NCI-H1694 (cell line): ENCODE measurements at regions not wholly inside any gene's neighbourhood (a gene's known extent, or its start where the extent isn't known, plus 50 kb on each side); places are given as distances from the start of the nearest gene placed in this dataset.
"Not testable (repeated sequence)": the region's sequence is repeated elsewhere in the genome, so short reads cannot be mapped to it uniquely, and the experiment has no call there.

Experiments
- DNase-seq: peaks from one replicate; lab custom pipeline; 2025; lab: John Stamatoyannopoulos, UW

GRCh38 chr12:90695415-90695814, 259.6 kb downstream of the CCER1 start:
- no peak for DNase-seq

DNA sequence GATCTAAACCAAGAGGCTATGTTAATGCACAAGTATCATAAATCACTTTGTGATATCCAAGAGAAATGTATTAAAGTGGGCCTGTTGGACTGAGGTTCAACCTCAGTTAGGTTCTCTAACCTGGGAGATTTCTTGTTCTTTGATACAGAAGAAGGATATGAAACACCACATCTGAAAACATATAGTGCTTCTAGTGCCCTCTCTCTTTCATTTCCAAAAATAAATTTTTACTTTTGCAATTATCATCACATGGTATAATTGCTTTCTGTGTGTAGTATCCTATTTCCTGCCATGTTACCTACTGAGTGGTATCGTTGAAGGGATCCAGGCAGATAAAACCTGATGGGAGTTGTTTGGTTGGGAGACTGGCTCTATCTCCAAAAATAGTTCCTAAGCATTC, 264.9 kb downstream of the CCER1 start:
- DNase-seq: no peak

DNA sequence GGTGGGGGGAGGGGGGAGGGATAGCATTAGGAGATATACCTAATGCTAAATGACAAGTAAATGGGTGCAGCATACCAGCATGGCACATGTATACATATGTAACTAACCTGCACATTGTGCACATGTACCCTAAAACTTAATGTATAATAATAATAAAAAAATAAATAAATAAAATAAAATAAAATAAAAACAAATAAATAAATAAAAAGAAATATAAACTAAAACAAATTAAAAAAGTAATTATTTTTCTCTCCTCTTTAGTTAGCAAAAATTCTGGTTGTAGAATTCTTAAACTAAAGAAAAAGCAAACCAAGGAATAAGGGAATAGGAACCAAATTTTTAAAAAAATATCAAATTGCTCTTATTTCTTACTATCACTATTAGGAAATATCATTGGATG, 267.3 kb downstream of the CCER1 start:
- not testable (repeated sequence) for DNase-seq

DNA sequence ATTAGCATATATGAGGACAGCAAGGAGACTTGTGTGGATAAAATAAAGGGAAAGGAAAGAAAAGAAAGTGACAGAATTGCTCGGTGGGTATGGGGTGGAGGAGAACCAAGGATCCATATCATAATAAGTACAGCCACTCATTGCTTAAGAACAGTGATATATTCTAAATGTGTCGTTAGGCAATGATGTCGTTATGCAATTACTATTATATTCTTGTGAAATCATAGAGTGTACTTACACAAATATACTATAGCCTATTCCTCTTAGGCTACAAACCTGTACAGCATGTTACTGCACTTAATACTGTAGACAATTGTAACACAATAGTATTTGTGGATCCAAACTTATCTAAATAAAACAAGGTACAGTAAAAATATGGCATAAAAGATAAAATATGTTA, 271.1 kb downstream of the CCER1 start:
- DNase-seq: no peak

DNA sequence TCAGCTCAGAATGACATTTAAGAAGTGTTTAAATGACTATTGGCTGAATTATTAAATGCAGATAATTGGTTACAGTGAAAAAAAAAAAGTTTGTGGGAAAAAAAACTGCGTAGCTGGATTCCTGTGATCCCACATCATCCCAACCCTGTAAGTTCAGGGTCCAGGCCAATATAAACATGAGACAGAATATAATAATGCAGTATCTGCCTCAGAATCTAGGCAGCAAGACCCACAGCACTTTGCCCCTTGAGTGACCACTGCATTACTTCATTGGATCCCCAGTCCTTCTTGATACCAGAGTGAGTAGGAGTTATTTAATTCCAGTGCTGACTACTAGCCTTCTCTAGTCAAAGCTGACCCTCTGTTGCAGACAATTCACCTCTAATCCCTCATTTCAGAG, 272.6 kb downstream of the CCER1 start:
- no peak for DNase-seq

GRCh38 chr12:90679674-90680073, 275.3 kb downstream of the CCER1 start:
- DNase-seq: no peak

DNA sequence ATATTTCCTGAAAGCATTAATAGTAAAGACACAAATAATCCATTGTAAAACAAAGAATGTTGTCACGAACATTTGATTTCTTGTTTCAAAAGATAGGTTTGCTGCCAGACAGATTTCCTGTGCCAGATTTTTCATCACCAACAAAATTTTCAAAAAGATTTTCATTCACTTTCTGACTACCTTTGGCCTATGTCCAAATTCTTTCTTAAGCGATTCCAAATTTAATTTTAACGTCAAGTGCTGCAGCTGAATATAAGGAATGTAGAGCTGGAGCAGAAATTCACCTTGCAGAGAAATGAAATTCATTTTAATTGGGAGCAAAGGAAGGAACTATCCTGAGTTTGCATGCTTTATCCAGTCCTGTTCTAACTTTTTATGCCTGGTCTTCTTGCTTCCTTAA, 277.4 kb downstream of the CCER1 start:
- DNase-seq: no peak

- no peak for DNase-seq
These were observed 277.9 kb downstream of the CCER1 start for GRCh38 chr12:90677055-90677454.

DNA sequence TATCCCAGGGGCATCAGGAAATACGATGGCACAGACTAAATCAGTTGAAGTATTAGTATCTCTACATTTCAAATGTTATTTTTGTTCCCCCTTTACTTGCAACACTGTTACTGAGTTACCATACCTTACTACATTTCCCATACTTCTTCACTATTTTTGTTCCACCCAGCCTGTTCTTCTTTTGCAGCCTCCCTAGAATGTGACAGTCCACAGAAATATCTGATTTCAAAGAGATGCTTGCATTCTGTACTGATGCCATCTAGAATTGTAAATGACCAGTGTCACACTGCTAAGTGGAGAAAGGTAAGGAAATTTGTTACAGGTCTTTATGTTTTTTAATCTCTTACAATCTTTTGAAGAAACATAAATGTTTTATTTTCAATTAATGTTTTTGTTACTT, 279.9 kb downstream of the CCER1 start:
- no peak for DNase-seq

DNA sequence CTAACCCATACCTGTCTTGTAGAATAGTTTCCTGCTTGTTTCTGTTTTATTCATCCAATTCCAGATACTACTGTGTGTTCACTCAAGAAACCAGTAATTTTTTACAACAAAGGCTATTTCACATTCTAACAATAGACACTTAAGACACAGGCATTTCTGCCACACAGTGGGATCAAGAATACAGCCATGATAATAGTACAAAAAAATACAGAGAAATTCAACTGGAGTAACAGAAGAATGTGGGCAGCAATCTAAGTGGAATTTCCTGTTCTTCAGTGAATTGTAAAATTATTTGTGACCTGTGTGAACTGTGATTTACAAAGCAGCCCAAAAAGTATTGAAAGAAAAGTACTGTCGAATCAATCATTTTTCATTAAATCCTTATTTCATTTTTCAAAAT, 282.9 kb downstream of the CCER1 start:
- DNase-seq: no peak

DNA sequence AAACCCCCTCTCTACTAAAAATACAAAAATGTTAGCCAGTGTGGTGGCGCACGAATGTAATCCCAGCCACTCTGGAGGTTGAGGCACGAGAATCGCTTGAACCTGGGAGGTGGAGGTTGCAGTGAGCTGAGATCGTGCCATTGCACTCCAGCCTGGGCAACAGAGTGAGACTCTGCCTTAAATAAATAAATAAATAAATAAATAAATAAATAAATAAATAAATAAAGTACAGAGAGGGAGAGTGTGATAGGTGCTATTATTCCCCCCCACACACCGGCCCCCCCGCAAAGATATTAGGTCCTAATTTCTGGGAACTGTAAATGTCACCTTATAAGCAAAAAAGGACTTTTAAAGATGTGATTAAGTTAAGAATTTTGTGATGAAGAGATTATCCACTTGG, 291.0 kb downstream of the CCER1 start:
- not testable (repeated sequence) for DNase-seq

DNA sequence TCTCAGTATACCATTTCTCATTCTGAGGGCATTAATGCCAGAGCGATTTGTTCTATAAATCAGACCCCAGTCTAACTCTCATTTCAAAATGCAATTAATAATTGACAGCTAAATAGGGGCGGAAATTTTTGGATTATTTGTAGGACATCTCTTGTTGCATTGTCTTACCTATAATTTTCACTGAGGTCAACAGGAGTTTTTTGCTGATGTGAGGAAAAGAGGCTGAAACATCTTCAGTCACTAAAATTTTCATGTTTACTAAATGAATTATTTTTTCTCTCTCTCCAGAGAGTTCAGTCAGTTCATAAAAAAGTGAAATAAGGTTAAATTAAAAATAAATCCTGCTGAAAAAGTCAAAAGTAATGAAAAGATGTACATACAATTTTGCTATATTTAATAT, 295.9 kb downstream of the CCER1 start:
- no peak for DNase-seq

GRCh38 chr12:90653040-90653439, 301.9 kb downstream of the CCER1 start:
- no peak for DNase-seq

GRCh38 chr12:90652280-90652679, 302.7 kb downstream of the CCER1 start:
- no peak for DNase-seq

DNA sequence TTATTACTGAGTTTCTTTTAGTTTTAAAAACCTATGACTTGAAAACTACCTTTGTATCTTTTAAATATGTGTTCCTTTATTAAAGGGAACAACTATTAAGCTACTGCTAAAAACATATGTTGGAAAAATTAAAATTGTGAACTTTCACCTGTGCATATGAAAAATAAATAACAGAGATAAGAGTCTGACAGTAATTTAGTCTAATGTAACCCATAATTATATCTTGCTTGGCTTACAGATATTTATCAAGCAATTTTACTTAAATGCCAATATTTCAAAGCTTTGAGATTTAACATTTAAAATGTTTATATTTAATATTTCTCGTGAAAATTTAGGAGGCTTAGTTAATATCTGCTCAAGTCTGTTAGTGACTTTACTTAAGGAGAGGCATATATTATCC, 309.8 kb downstream of the CCER1 start:
- DNase-seq: no peak

DNA sequence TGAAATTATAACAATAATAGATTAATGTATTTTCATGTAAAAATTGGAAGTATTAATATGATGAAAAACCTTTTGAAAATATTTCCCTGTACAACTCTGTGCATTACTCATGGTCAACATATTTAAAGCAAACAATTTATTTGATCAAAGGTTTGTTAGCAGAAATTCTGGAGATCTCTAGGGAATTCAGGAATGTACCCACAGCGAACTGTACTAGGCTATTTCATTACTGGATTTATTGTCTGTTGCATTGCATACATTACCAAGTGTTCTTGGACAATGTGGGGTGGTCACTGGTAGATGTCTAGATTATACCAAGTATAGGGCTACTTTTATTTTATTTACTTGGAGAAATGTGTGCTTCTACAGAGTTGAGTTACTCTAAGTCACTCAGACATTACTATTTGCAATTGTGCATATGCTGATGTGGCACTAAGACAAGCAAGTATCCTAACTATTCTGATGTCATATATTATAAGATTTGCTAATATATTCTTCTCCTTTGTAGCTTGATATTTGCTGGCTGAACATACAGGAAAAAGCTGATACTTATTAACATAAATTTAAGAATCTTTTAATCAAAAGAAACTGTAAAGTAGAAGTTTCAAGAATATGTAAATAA, 323.3 kb downstream of the CCER1 start:
- DNase-seq: no peak

DNA sequence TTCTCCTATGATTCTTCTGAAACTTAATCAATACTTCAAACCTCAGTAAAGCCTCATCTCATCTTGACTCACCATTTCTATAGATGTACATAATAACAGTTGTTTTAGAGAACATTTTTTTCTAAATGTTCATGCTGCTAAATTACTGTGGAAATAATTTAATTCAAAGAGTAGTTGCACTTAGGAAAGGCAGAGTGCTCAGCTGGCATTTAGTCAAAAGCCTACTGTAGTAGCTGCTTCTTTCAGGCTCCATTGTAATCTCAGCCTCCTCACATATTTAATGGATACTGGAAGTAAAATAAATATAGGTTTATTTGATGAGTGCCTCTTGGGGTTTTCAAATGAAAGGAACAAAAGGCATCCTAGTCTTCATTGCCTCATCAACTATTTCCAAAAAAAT, 325.0 kb downstream of the CCER1 start:
- no peak for DNase-seq

GRCh38 chr12:90628213-90628612, 326.8 kb downstream of the CCER1 start:
- DNase-seq: no peak

DNA sequence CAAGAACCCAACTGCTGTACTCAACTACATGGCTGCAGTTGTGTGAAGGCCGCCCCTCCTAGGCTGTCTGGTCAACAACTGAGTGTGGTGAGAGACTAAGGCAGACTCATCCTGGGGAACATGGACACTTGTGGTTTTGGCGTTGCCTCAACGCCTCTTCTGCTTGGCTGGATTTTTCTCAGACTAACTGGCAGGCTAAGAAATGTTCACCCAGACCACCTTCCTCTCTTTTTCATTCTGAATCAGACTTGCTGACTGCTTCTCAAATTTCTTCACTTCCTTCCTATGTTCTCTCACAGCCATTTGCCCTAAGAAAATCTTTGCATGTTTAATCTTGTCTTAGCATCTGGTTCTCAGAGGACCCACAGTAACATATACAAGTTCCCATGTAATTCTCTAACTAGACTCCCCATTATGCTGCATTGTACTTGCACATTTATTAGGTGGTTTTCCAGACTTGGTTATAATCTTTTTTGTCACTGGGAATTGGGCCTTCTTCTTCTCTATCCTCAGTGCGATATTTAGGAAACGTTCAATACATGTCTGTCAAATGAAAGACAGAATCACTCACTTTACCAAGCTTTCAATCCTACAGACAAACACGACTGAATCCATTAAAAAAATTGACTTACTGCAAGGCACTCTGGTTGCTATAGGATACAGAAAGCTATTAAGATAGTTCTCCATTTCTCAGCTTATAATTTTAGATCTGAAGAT, 327.6 kb downstream of the CCER1 start:
- no peak for DNase-seq

GRCh38 chr12:90622431-90622830, 332.5 kb downstream of the CCER1 start:
- DNase-seq: no peak

- no peak for DNase-seq
These were observed 333.0 kb downstream of the CCER1 start for GRCh38 chr12:90621927-90622326.

DNA sequence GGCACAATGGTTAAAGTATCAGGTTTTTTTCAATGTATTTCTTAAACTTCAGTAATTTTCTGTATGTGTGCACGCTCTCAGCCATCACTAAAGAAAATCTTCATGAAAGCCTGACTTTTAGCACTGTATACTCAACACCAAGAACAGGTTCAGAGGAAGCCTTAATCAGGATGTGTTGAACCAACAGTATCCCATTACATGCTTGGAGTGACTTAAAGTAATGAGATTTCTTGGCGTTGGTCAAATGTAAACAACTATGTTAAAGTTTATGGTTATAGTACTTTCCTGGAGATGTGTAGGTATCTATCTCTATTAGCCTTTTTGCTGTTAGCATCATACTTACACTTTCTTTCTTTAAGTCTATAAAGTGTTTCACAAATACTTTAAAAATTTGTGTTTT, 335.0 kb downstream of the CCER1 start:
- DNase-seq: no peak

- DNase-seq: no peak
These were observed 336.4 kb downstream of the CCER1 start for GRCh38 chr12:90618586-90618985.

DNA sequence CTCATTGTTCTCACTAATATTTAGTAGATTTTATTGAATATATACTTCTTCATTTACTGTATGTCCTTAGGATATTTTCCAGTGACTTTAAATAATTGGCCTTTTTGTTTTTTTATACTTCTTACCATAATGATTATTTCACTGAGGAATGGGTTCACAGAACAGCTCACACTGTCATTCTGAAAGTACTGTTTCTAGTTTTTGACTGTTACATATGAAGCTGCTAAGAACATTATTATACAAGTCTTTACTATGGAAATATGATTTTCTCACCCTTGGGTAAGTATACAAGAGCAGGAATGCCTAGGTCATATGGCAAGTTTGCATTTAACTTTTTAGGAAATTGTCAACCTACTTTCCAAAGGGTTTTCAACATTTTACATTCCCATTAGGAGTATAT, 343.1 kb downstream of the CCER1 start:
- DNase-seq: no peak
